H9 (cell line): ENCODE measurements at regions not wholly inside any gene's neighbourhood (a gene's known extent, or its start where the extent isn't known, plus 50 kb on each side); places are given as distances from the start of the nearest gene placed in this dataset.
A peak's percentile ranks its signal among the peaks of the same experiment; 100 is the strongest.
"Not testable (repeated sequence)": the region's sequence is repeated elsewhere in the genome, so short reads cannot be mapped to it uniquely, and the experiment has no call there.

ENCODE experiments used
- DNase-seq: peaks from one replicate; pipeline ENCODE4 v3.0.0-alpha.2; 2017
- H2AFZ ChIP-seq: one replicate; pipeline ENCODE4 v1.6.1; 2013; ENCODE audit warnings: mild to moderate bottlenecking, low read length, control low read depth, moderate library complexity
- H2AK5ac ChIP-seq: 2 replicates; pipeline ENCODE4 v1.6.1; 2013; ENCODE audit warnings: low read length, control low read depth, mixed read lengths; ENCODE audit not compliant: insufficient read length
- H2BK120ac ChIP-seq: one replicate; pipeline ENCODE4 v1.6.1; 2013; ENCODE audit warnings: low read depth, mild to moderate bottlenecking, low read length, control low read depth, inconsistent platforms; ENCODE audit not compliant: poor library complexity, severe bottlenecking
- H2BK12ac ChIP-seq: 2 replicates; pipeline ENCODE4 v1.6.1; 2013; ENCODE audit warnings: low read length, control low read depth, mixed read lengths, low read depth; ENCODE audit not compliant: insufficient read length
- H2BK15ac ChIP-seq: 2 replicates; pipeline ENCODE4 v1.6.1; 2013; ENCODE audit warnings: low read depth, low read length, control low read depth
- H2BK20ac ChIP-seq: one replicate; pipeline ENCODE4 v1.6.1; 2013; ENCODE audit warnings: low read depth, mild to moderate bottlenecking, low read length, control low read depth, inconsistent platforms; ENCODE audit not compliant: poor library complexity, severe bottlenecking
- H2BK5ac ChIP-seq: 2 replicates; pipeline ENCODE4 v1.6.1; 2013; ENCODE audit warnings: low read length, control low read depth, mixed read lengths; ENCODE audit not compliant: insufficient read length
- H3K14ac ChIP-seq: 2 replicates; pipeline ENCODE4 v1.6.1; 2013; ENCODE audit warnings: low read length, control low read depth; ENCODE audit not compliant: insufficient read depth
- H3K18ac ChIP-seq: 2 replicates; pipeline ENCODE4 v1.6.1; 2013; ENCODE audit warnings: low read depth, mild to moderate bottlenecking, mixed read lengths, low read length, control low read depth; ENCODE audit not compliant: insufficient read length
- H3K23ac ChIP-seq: 2 replicates; pipeline ENCODE4 v1.6.1; 2013; ENCODE audit warnings: low read length, control low read depth, mixed read lengths, low read depth; ENCODE audit not compliant: insufficient read length
- H3K23me2 ChIP-seq: 2 replicates; pipeline ENCODE4 v1.6.1; 2013; ENCODE audit warnings: low read depth, mild to moderate bottlenecking, mixed read lengths, low read length, control low read depth; ENCODE audit not compliant: insufficient read length, poor library complexity, severe bottlenecking
- H3K27ac ChIP-seq: 2 replicates; pipeline ENCODE4 v1.5.1; 2013; ENCODE audit warnings: low read length, control low read depth, mixed read lengths, low read depth; ENCODE audit not compliant: insufficient read length
- H3K27me3 ChIP-seq: 2 replicates; pipeline ENCODE4 v1.6.1; 2013; ENCODE audit warnings: low read length, control low read depth, inconsistent platforms; ENCODE audit not compliant: insufficient read depth
- H3K4ac ChIP-seq: 2 replicates; pipeline ENCODE4 v1.6.1; 2013; ENCODE audit warnings: low read depth, mild to moderate bottlenecking, control low read depth, inconsistent platforms, low read length, moderate library complexity
- H3K4me1 ChIP-seq: 2 replicates; pipeline ENCODE4 v1.6.1; 2013; ENCODE audit warnings: low read length, control low read depth, inconsistent platforms; ENCODE audit not compliant: insufficient read depth
- H3K4me2 ChIP-seq: 2 replicates; pipeline ENCODE4 v1.6.1; 2013; ENCODE audit warnings: low read length, control low read depth, mixed read lengths; ENCODE audit not compliant: insufficient read length, insufficient read depth
- H3K56ac ChIP-seq: 2 replicates; pipeline ENCODE4 v1.6.1; 2013; ENCODE audit warnings: low read depth, mild to moderate bottlenecking, mixed read lengths, low read length, control low read depth; ENCODE audit not compliant: insufficient read length
- H3K79me1 ChIP-seq: 2 replicates; pipeline ENCODE4 v1.6.1; 2013; ENCODE audit warnings: low read depth, mild to moderate bottlenecking, moderate library complexity, low read length, control low read depth, inconsistent platforms; ENCODE audit not compliant: insufficient read depth, poor library complexity, severe bottlenecking
- H3K79me2 ChIP-seq: 2 replicates; pipeline ENCODE4 v1.6.1; 2013; ENCODE audit warnings: low read length, control low read depth, inconsistent platforms; ENCODE audit not compliant: insufficient read depth
- H3K9ac ChIP-seq: 2 replicates; pipeline ENCODE4 v1.6.1; 2013; ENCODE audit warnings: low read length, control low read depth, mixed read lengths; ENCODE audit not compliant: insufficient read length; ENCODE audit errors: extremely low read depth
- H3K9me3 ChIP-seq: one replicate; pipeline ENCODE4 v1.6.1; 2013; ENCODE audit warnings: low read depth, low read length, inconsistent platforms; ENCODE audit not compliant: control insufficient read depth
- H3T11ph ChIP-seq: one replicate; pipeline ENCODE4 v1.6.1; 2013; ENCODE audit warnings: mild to moderate bottlenecking, low read length, control low read depth, inconsistent platforms
- H4K20me1 ChIP-seq: one replicate; pipeline ENCODE4 v1.6.1; 2013; ENCODE audit not compliant: control insufficient read depth, insufficient read length, insufficient read depth
- H4K5ac ChIP-seq: 2 replicates; pipeline ENCODE4 v1.6.1; 2013; ENCODE audit warnings: low read depth, mild to moderate bottlenecking, mixed read lengths, low read length, control low read depth; ENCODE audit not compliant: insufficient read length
- H4K8ac ChIP-seq: replicated peaks from 2 replicates; pipeline ENCODE4 v1.6.1; 2013; ENCODE audit warnings: low read length, control low read depth, mixed read lengths, low read depth; ENCODE audit not compliant: insufficient read length
- H4K91ac ChIP-seq: 2 replicates; pipeline ENCODE4 v1.6.1; 2013; ENCODE audit warnings: low read depth, mild to moderate bottlenecking, moderate library complexity, mixed read lengths, low read length, control low read depth; ENCODE audit not compliant: insufficient read length
- H3K27ac Mint-ChIP-seq, 3 experiments: 2 replicates in 2 of 3; 3 replicates in 1 of 3; pipeline ENCODE4 v1.8.0; 2020 to 2021; ENCODE audit warnings: mixed read lengths in 3 of 3, mild to moderate bottlenecking in 1 of 3, moderate library complexity in 1 of 3
- H3K27me3 Mint-ChIP-seq: 2 replicates; pipeline ENCODE4 v1.8.0; 2021; ENCODE audit warnings: low read depth, mild to moderate bottlenecking, moderate library complexity, mixed read lengths
- H3K36me3 Mint-ChIP-seq, 3 experiments: 2 replicates in 2 of 3; 3 replicates in 1 of 3; pipeline ENCODE4 v1.8.0; 2020 to 2021; ENCODE audit warnings: low read depth in 3 of 3, mixed read lengths in 3 of 3; ENCODE audit not compliant: insufficient read depth in 1 of 3
- H3K4me1 Mint-ChIP-seq, 2 experiments: 2 replicates each; pipeline ENCODE4 v1.8.0; 2020; ENCODE audit warnings: mixed read lengths in 2 of 2
- H3K4me3 Mint-ChIP-seq, 2 experiments: 2 replicates in 1 of 2; 3 replicates in 1 of 2; pipeline ENCODE4 v1.8.0; 2020 to 2021; ENCODE audit warnings: mild to moderate bottlenecking in 2 of 2, mixed read lengths in 2 of 2, moderate library complexity in 1 of 2
- H3K9me3 Mint-ChIP-seq, 2 experiments: 2 replicates in 1 of 2; 3 replicates in 1 of 2; pipeline ENCODE4 v1.8.0; 2020; ENCODE audit warnings: mild to moderate bottlenecking in 2 of 2, mixed read lengths in 2 of 2, moderate library complexity in 1 of 2
- CTCF ChIP-seq: fragments of 200-600 bp; sonication (generic); conservative IDR thresholded peaks from 3 replicates; pipeline ENCODE4 v1.8.0; 2021; ENCODE audit warnings: antibody characterized with exemption, mild to moderate bottlenecking
- WGBS: extraction: QIAGEN DNeasy Blood & Tissue Kit; methylation state at CpG from one replicate; pipeline ENCODE4 v1.1.7; 2013; ENCODE audit warnings: missing lambda C conversion rate, low lambda C conversion rate, mixed read lengths; ENCODE audit not compliant: insufficient read length; ENCODE audit errors: extremely low coverage; 5-methylcytosine and 5-hydroxymethylcytosine counted together

- Mint-ChIP-seq H3K9me3 (no peaks in the 10 kb centered on the region), H3K4me1 (peaks cover 5% of the 10 kb centered on the region in 2 experiments; a peak in 1 of 4 replicates), H3K27me3 (peaks cover 4% of the 10 kb centered on the region), H3K4me3 (no peak overlapping the region), H3K27ac (no peak overlapping the region), H3K36me3 (no peaks in the 10 kb centered on the region)
- TF ChIP-seq CTCF: no peak
- no peaks in the 10 kb centered on the region for H3K9me3 ChIP-seq
- no peaks in the 10 kb centered on the region for H3K27me3 ChIP-seq
- H2AK5ac ChIP-seq: no peak overlapping the region
- H3K4me1 ChIP-seq: no peaks in the 10 kb centered on the region
- no peak overlapping the region for H3K4me2 ChIP-seq
- no peak overlapping the region for H3K27ac ChIP-seq
- WGBS: no CpG with 5 or more reads among the region's 6 CpGs
- H2AFZ ChIP-seq: no peak overlapping the region
- no peak overlapping the region for H2BK15ac ChIP-seq
- no peak overlapping the region for H3K18ac ChIP-seq
- H4K91ac ChIP-seq: no peak overlapping the region
- H2BK12ac ChIP-seq: no peak overlapping the region
- no peak overlapping the region for H3K14ac ChIP-seq
- no peak for DNase-seq
- H4K20me1 ChIP-seq: no peaks in the 10 kb centered on the region
- H3K23me2 ChIP-seq: no peaks in the 10 kb centered on the region
- no peak overlapping the region for H4K5ac ChIP-seq
- no peak overlapping the region for H2BK120ac ChIP-seq
- no peak overlapping the region for H3K4ac ChIP-seq
- no peaks in the 10 kb centered on the region for H3K79me2 ChIP-seq
- no peak overlapping the region for H4K8ac ChIP-seq
- no peaks in the 10 kb centered on the region for H3K79me1 ChIP-seq
- H3K23ac ChIP-seq: no peak overlapping the region
- H3K56ac ChIP-seq: no peak overlapping the region
- no peak overlapping the region for H2BK20ac ChIP-seq
- no peak overlapping the region for H3T11ph ChIP-seq
- no peak overlapping the region for H2BK5ac ChIP-seq
- no peak overlapping the region for H3K9ac ChIP-seq
These were observed 345.4 kb upstream of the C16orf82 start for GRCh38 chr16:26721290-26721689.

- not testable (repeated sequence) for H3K9me3 Mint-ChIP-seq, H2BK12ac ChIP-seq, H3K27ac ChIP-seq, H2AK5ac ChIP-seq, H2BK20ac ChIP-seq, H3T11ph ChIP-seq, H4K8ac ChIP-seq, H3K18ac ChIP-seq, H3K9ac ChIP-seq, H3K4me2 ChIP-seq, H4K91ac ChIP-seq, H3K4me1 Mint-ChIP-seq, H3K79me1 ChIP-seq, H2BK15ac ChIP-seq, H3K4me1 ChIP-seq, H2BK120ac ChIP-seq, H3K56ac ChIP-seq, H3K27me3 Mint-ChIP-seq, H3K79me2 ChIP-seq, H3K36me3 Mint-ChIP-seq, H3K4ac ChIP-seq, H3K9me3 ChIP-seq, H3K23me2 ChIP-seq, H3K4me3 Mint-ChIP-seq, H3K23ac ChIP-seq, H2AFZ ChIP-seq, H2BK5ac ChIP-seq, DNase-seq, H4K20me1 ChIP-seq, H4K5ac ChIP-seq, H3K14ac ChIP-seq, H3K27me3 ChIP-seq
- peak overlapping the region in 1 of 3 experiments; percentile 88; a peak in 1 of 7 replicates for H3K27ac Mint-ChIP-seq
- no CpG with 5 or more reads among the region's 3 CpGs for WGBS
These were observed 344.8 kb upstream of the C16orf82 start for GRCh38 chr16:26721957-26722356.
